GOT3 (cell line): ENCODE measurements at regions not wholly inside any gene's neighbourhood (a gene's known extent, or its start where the extent isn't known, plus 50 kb on each side); places are given as distances from the start of the nearest gene placed in this dataset.

Experiments used
- DNase-seq: peaks from one replicate; lab custom pipeline; 2025; ENCODE audit warnings: mixed read lengths; lab: John Stamatoyannopoulos, UW

DNA sequence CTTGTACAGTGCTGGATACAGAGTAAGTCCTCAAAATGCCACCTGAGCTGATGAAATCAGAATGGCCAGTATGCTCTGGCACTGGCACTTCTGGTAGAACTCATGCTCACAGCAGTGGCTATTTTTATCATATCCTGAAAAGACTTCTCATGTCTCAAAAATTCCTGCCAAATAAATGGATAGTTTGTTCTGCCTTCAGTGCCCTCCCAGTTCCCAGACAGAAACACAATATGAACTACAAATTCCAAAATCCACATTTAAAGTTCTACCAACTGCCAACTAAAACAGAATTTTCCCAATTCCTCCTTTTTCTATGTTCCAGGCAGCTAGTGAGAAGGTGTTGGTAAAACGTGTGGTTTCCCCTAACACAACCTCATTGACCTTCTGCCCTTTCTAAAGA, 51.4 kb upstream of the RGS1 start:
- no peak for DNase-seq
